HCT116 (cell line): ENCODE measurements at regions not wholly inside any gene's neighbourhood (a gene's known extent, or its start where the extent isn't known, plus 50 kb on each side); places are given as distances from the start of the nearest gene placed in this dataset.

Experiments used
- ATAC-seq: fragments of 200-7000 bp; cut with Tn5 transposase; 2 replicates; pipeline ENCODE4 v1.9.1; 2020; ENCODE audit warnings: mild to moderate bottlenecking, moderate library complexity
- BruUV-seq: library from RNA; stranded (reverse); fragments of 400-500 nt; replicated peaks from 2 replicates; lab custom pipeline; 2021; lab: Mats Ljungman, UMichigan
- CTCF ChIA-PET: fragments of 300-600 bp; sonication (Branson Sonifier 250); formaldehyde crosslinking; loops from one replicate; lab custom pipeline; 2021; ENCODE audit warnings: antibody characterized with exemption; lab: Charles Lee
- POLR2A ChIA-PET: fragments of 300-600, 350-600 bp; sonication (Branson Sonifier 250); formaldehyde crosslinking; loops from one replicate; lab custom pipeline; 2021; ENCODE audit warnings: antibody characterized with exemption; lab: Charles Lee
- RAD21 ChIA-PET, 2 experiments: fragments of 300-600 bp; sonication (Branson Sonifier 250); formaldehyde crosslinking; loops; one replicate each; lab custom pipeline; 2023; ENCODE audit warnings: low total read pairs in 2 of 2; ENCODE audit not compliant: uncharacterized antibody in 2 of 2, unreplicated experiment in 2 of 2, low non-redundant PET in 1 of 2; lab: Charles Lee
- DNase-seq: peaks from one replicate; pipeline ENCODE4 v3.0.0-alpha.2; 2010; ENCODE audit warnings: low read depth, low spot score
- H2AFZ ChIP-seq: fragments of 200-600 bp; shearing (Covaris generic), sonication (generic); 2 replicates; pipeline ENCODE4 v1.6.1; 2017; ENCODE audit warnings: low read depth, mixed run types, mixed read lengths, antibody characterized with exemption, low read length; ENCODE audit not compliant: poor library complexity, severe bottlenecking
- H3K27ac ChIP-seq: 2 replicates; pipeline ENCODE4 v1.5.1; 2012; ENCODE audit warnings: low read depth, low read length
- H3K27me3 ChIP-seq: fragments of 200-600 bp; sonication (generic); 2 replicates; pipeline ENCODE4 v1.6.1; 2016; ENCODE audit warnings: mixed run types, low read length, mixed read lengths; ENCODE audit not compliant: insufficient read depth
- H3K36me3 ChIP-seq, 2 experiments: fragments of 200-500 bp in 1 of 2; fragments of 200-600 bp in 1 of 2; sonication (Bioruptor generic) in 1 of 2; sonication (generic) in 1 of 2; 2 replicates each; pipeline versions ENCODE4 v1.5.1 to v1.6.1; 2014 to 2016; ENCODE audit warnings: low read length in 2 of 2, inconsistent platforms in 1 of 2, mixed read lengths in 1 of 2, mixed run types in 1 of 2; ENCODE audit not compliant: insufficient read depth in 2 of 2, control insufficient read depth in 1 of 2
- H3K4me1 ChIP-seq, 2 experiments: fragments of 200-600 bp in 1 of 2; sonication (generic) in 1 of 2; 2 replicates each; pipeline versions ENCODE4 v1.5.1 to v1.6.1; 2012 to 2017; ENCODE audit warnings: low read length in 2 of 2, inconsistent platforms in 1 of 2, mild to moderate bottlenecking in 1 of 2, mixed read lengths in 1 of 2, mixed run types in 1 of 2, moderate library complexity in 1 of 2; ENCODE audit not compliant: insufficient read depth in 2 of 2, control insufficient read depth in 1 of 2
- H3K4me2 ChIP-seq: fragments of 200-600 bp; sonication (generic); 2 replicates; pipeline ENCODE4 v1.6.1; 2017; ENCODE audit warnings: mixed run types, low read length, mixed read lengths
- H3K4me3 ChIP-seq, 2 experiments: fragments of 200-600 bp in 1 of 2; sonication (generic) in 1 of 2; replicated peaks in 1 of 2; 2 replicates each; pipeline ENCODE4 v1.5.1; 2011 to 2016; ENCODE audit warnings: low read length in 2 of 2, control low read depth in 1 of 2, low read depth in 1 of 2, mild to moderate bottlenecking in 1 of 2, mixed read lengths in 1 of 2, mixed run types in 1 of 2
- H3K79me2 ChIP-seq: fragments of 200-600 bp; sonication (generic); 2 replicates; pipeline ENCODE4 v1.6.1; 2017; ENCODE audit warnings: mild to moderate bottlenecking, mixed run types, low read length, moderate library complexity, mixed read lengths; ENCODE audit not compliant: insufficient read depth
- H3K9ac ChIP-seq: fragments of 200-600 bp; sonication (generic); 2 replicates; pipeline ENCODE4 v1.6.1; 2016; ENCODE audit warnings: low read length, mixed read lengths
- H3K9me2 ChIP-seq: fragments of 200-600 bp; sonication (generic), shearing (Covaris generic); 2 replicates; pipeline ENCODE4 v1.6.1; 2017; ENCODE audit warnings: mixed run types, mild to moderate bottlenecking, moderate library complexity; ENCODE audit not compliant: insufficient read depth
- H3K9me3 ChIP-seq, 2 experiments: fragments of 200-500 bp in 1 of 2; fragments of 200-600 bp in 1 of 2; sonication (Bioruptor generic) in 1 of 2; sonication (generic) in 1 of 2; 2 replicates each; pipeline ENCODE4 v1.6.1; 2014 to 2017; ENCODE audit warnings: low read length in 2 of 2, mixed read lengths in 2 of 2, inconsistent platforms in 1 of 2, low read depth in 1 of 2, mild to moderate bottlenecking in 1 of 2, mixed run types in 1 of 2, moderate library complexity in 1 of 2; ENCODE audit not compliant: control insufficient read depth in 1 of 2, insufficient read depth in 1 of 2
- H4K20me1 ChIP-seq: fragments of 200-600 bp; sonication (generic), shearing (Covaris generic); 2 replicates; pipeline ENCODE4 v1.6.1; 2017; ENCODE audit warnings: mixed run types, mild to moderate bottlenecking, moderate library complexity; ENCODE audit not compliant: insufficient read depth
- CBX3 ChIP-seq: IDR thresholded peaks from 2 replicates; pipeline ENCODE4 v1.6.1; 2012; ENCODE audit warnings: low read depth
- CEBPB ChIP-seq: IDR thresholded peaks from 2 replicates; pipeline ENCODE4 v1.6.1; 2012; ENCODE audit warnings: low read depth
- EZH2phosphoT487 ChIP-seq: fragments of 200-600 bp; IDR thresholded peaks from 2 replicates; pipeline ENCODE4 v1.6.1; 2018; ENCODE audit warnings: antibody characterized with exemption, borderline replicate concordance
- MAX ChIP-seq: IDR thresholded peaks from 2 replicates; pipeline ENCODE4 v1.6.1; 2012
- POLR2A ChIP-seq: IDR thresholded peaks from 2 replicates; pipeline ENCODE4 v1.7.0; 2011; ENCODE audit warnings: borderline replicate concordance; ENCODE audit not compliant: insufficient read depth, insufficient read length; ENCODE audit errors: extremely low read depth
- RAD21 ChIP-seq: IDR thresholded peaks from 2 replicates; pipeline ENCODE4 v1.6.1; 2012; ENCODE audit warnings: low read depth, mild to moderate bottlenecking
- SRF ChIP-seq: IDR thresholded peaks from 2 replicates; pipeline ENCODE4 v1.6.1; 2012; ENCODE audit warnings: low read depth
- YY1 ChIP-seq: IDR thresholded peaks from 2 replicates; pipeline ENCODE4 v1.6.1; 2011; ENCODE audit warnings: low read length, low read depth, moderate library complexity, mild to moderate bottlenecking; ENCODE audit not compliant: insufficient replicate concordance; ENCODE audit errors: extremely low read depth
- ZBTB33 ChIP-seq: IDR thresholded peaks from 2 replicates; pipeline ENCODE4 v1.6.1; 2011; ENCODE audit warnings: mild to moderate bottlenecking, low read length, moderate library complexity; ENCODE audit not compliant: insufficient replicate concordance; ENCODE audit errors: extremely low read depth
- ZNF274 ChIP-seq: fragments of 200-500 bp; sonication (Bioruptor generic); IDR thresholded peaks from 2 replicates; pipeline ENCODE4 v1.6.1; 2014; ENCODE audit warnings: mild to moderate bottlenecking, low read depth, low read length, inconsistent platforms
- intact Hi-C: fragments of 100-400 bp; cut with micrococcal nuclease; formaldehyde crosslinking; loops from 2 replicates; pipeline ENCODE4 v1.10.0; 2022
- TF ChIP-seq, protein P1 (sequence below), 3 experiments: fragments of 200-600 bp in 1 of 3; sonication (generic) in 1 of 3; IDR thresholded peaks in 2 of 3; conservative IDR thresholded peaks in 1 of 3; 2 replicates each; pipeline ENCODE4 v1.5.1; 2012 to 2017; ENCODE audit warnings: low read depth in 2 of 3, low read length in 2 of 3, antibody characterized with exemption in 1 of 3, borderline replicate concordance in 1 of 3, control low read depth in 1 of 3, mild to moderate bottlenecking in 1 of 3, mixed read lengths in 1 of 3, mixed run types in 1 of 3, moderate library complexity in 1 of 3; ENCODE audit not compliant: insufficient read depth in 1 of 3

- ChIA-PET POLR2A (no interaction called here), CTCF (no interaction called here), RAD21 (no interaction called here)
- BruUV-seq = no TSS peak
- intact Hi-C loops = no loop called here
- Histone ChIP-seq H3K79me2 (no peaks in the 10 kb centered on the region), H3K36me3 (no peaks in the 10 kb centered on the region), H3K9ac (no peak overlapping the region), H3K9me3 (peaks cover 0 to 6% of the 10 kb centered on the region in 2 experiments; a peak in 2 of 4 replicates), H3K4me1 (no peaks in the 10 kb centered on the region), H3K9me2 (no peaks in the 10 kb centered on the region), H3K4me3 (no peak overlapping the region), H3K4me2 (no peak overlapping the region), H2AFZ (no peak overlapping the region), H3K27me3 (no peaks in the 10 kb centered on the region), H3K27ac (no peak overlapping the region), H4K20me1 (no peaks in the 10 kb centered on the region)
- TF ChIP-seq MAX (no peak), YY1 (no peak), CBX3 (no peak), RAD21 (no peak), EZH2phosphoT487 (no peak), CEBPB (no peak), POLR2A (no peak), ZBTB33 (no peak), SRF (no peak), ZNF274 (no peak)
- TF ChIP-seq, protein P1, sequence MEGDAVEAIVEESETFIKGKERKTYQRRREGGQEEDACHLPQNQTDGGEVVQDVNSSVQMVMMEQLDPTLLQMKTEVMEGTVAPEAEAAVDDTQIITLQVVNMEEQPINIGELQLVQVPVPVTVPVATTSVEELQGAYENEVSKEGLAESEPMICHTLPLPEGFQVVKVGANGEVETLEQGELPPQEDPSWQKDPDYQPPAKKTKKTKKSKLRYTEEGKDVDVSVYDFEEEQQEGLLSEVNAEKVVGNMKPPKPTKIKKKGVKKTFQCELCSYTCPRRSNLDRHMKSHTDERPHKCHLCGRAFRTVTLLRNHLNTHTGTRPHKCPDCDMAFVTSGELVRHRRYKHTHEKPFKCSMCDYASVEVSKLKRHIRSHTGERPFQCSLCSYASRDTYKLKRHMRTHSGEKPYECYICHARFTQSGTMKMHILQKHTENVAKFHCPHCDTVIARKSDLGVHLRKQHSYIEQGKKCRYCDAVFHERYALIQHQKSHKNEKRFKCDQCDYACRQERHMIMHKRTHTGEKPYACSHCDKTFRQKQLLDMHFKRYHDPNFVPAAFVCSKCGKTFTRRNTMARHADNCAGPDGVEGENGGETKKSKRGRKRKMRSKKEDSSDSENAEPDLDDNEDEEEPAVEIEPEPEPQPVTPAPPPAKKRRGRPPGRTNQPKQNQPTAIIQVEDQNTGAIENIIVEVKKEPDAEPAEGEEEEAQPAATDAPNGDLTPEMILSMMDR (IDR thresholded peaks at IDR 0.05 in 2 of 3, conservative IDR thresholded peaks at IDR 0.05 in 1 of 3; ENCODE audit: borderline replicate concordance in 1 of 3, insufficient read depth in 1 of 3, low read depth in 2 of 3, low read length in 2 of 3) = no peak
- ATAC-seq = no peak
- DNase-seq = no peak
These were observed 296.3 kb upstream of the IZUMO3 start for GRCh38 chr9:24841993-24842392.
